GM13977 (cell line): ENCODE measurements at regions not wholly inside any gene's neighbourhood (a gene's known extent, or its start where the extent isn't known, plus 50 kb on each side); places are given as distances from the start of the nearest gene placed in this dataset.
"Not testable (repeated sequence)": the region's sequence is repeated elsewhere in the genome, so short reads cannot be mapped to it uniquely, and the experiment has no call there.

Source experiments
- DNase-seq: peaks from one replicate; pipeline ENCODE4 v3.0.0; 2012; ENCODE audit warnings: low spot score
- CTCF ChIP-seq: IDR thresholded peaks from 2 replicates; pipeline ENCODE4 v1.5.1; 2012; ENCODE audit warnings: mild to moderate bottlenecking, control low read depth; ENCODE audit not compliant: insufficient read depth; ENCODE audit errors: extremely low read depth, missing control alignments
- in situ Hi-C: fragments of 300-500 bp; cut with MboI; formaldehyde crosslinking; loops from one replicate; pipeline ENCODE4 v1.12.0; 2022; ENCODE audit warnings: low sequenced_read_pairs, low pct_unique_long_range_greater_than_20kb, mixed read lengths, inconsistent platforms; ENCODE audit not compliant: unreplicated experiment

GRCh38 chr12:88904705-88905104, 324.4 kb upstream of the KITLG start:
- no peak for TF ChIP-seq CTCF
- no peak for DNase-seq
- in situ Hi-C loops: no loop called here

GRCh38 chr12:88903333-88903732, 323.1 kb upstream of the KITLG start:
- in situ Hi-C loops: no loop called here
- no peak for TF ChIP-seq CTCF
- no peak for DNase-seq

- no peak for DNase-seq
- in situ Hi-C loops: no loop called here
- TF ChIP-seq CTCF: no peak
These were observed 317.5 kb upstream of the KITLG start for GRCh38 chr12:88897723-88898122.

- in situ Hi-C loops: no loop called here
These were observed 316.7 kb upstream of the KITLG start for GRCh38 chr12:88896958-88897357.

GRCh38 chr12:88895634-88896033, 315.4 kb upstream of the KITLG start:
- no peak for DNase-seq
- in situ Hi-C loops: no loop called here
- TF ChIP-seq CTCF: no peak

More at GRCh38 chr12:88896958-88897357, 316.7 kb upstream of the KITLG start:
- DNase-seq: no peak
- no peak for TF ChIP-seq CTCF

- no peak for TF ChIP-seq CTCF
- DNase-seq: no peak
- in situ Hi-C loops: no loop called here
These were observed 313.5 kb upstream of the KITLG start for GRCh38 chr12:88893801-88894200.

- DNase-seq, in situ Hi-C loops: not testable (repeated sequence)
These were observed 311.2 kb upstream of the KITLG start for GRCh38 chr12:88891434-88891833.
